ENCODE measurements at regions not wholly inside any gene's neighbourhood (a gene's known extent, or its start where the extent isn't known, plus 50 kb on each side); places are given as distances from the start of the nearest gene placed in this dataset.
"Not testable (repeated sequence)": the region's sequence is repeated elsewhere in the genome, so short reads cannot be mapped to it uniquely, and the experiment has no call there.

DNA sequence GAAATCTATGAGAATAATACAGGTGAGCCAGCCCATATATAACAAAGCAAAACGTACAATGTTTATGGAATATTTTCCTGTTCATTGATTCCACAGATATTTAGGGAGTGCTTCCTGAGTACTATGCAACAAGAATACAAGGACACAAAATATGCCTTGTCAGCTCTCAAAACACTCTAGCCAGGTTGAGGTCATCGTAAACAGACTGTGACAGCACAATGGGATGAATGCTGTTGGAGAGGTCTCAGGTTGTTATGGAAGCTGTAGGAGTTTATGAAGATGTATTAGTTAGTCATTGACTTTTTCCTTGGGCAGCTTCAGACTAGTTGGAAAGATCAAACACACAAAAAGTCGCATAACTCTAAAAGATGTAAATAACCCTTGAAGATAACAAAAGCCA is 98.1 kb upstream of the SEC22B start:
- not testable (repeated sequence) for TF ChIP-seq EZH2phosphoT487 (IDR thresholded peaks at IDR 0.05; ENCODE audit: borderline replicate concordance, low read depth, low read length)
- TF ChIP-seq, protein P1, sequence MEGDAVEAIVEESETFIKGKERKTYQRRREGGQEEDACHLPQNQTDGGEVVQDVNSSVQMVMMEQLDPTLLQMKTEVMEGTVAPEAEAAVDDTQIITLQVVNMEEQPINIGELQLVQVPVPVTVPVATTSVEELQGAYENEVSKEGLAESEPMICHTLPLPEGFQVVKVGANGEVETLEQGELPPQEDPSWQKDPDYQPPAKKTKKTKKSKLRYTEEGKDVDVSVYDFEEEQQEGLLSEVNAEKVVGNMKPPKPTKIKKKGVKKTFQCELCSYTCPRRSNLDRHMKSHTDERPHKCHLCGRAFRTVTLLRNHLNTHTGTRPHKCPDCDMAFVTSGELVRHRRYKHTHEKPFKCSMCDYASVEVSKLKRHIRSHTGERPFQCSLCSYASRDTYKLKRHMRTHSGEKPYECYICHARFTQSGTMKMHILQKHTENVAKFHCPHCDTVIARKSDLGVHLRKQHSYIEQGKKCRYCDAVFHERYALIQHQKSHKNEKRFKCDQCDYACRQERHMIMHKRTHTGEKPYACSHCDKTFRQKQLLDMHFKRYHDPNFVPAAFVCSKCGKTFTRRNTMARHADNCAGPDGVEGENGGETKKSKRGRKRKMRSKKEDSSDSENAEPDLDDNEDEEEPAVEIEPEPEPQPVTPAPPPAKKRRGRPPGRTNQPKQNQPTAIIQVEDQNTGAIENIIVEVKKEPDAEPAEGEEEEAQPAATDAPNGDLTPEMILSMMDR (conservative IDR thresholded peaks at IDR 0.05; ENCODE audit: low read length), result not testable (repeated sequence)

Data from OCI-LY7 (cell line).